Common myeloid progenitor, CD34-positive (primary cell): ENCODE measurements at regions not wholly inside any gene's neighbourhood (a gene's known extent, or its start where the extent isn't known, plus 50 kb on each side); places are given as distances from the start of the nearest gene placed in this dataset.

ENCODE experiments used
- CTCF ChIA-PET: fragments of 350-600 bp; sonication (Branson Sonifier 250); formaldehyde crosslinking; loops from one replicate; lab custom pipeline; 2021; ENCODE audit warnings: antibody characterized with exemption; lab: Charles Lee
- POLR2A ChIA-PET: fragments of 350-600 bp; sonication (Branson Sonifier 250); formaldehyde crosslinking; loops from one replicate; lab custom pipeline; 2021; ENCODE audit warnings: antibody characterized with exemption; lab: Charles Lee
- DNase-seq, 3 donors: peaks; one replicate each; pipeline versions ENCODE4 v3.0.0 to v3.0.0-alpha.2; 2013
- H3K27ac ChIP-seq, 2 experiments: 1 replicate in 1 of 2; 2 replicates in 1 of 2; pipeline ENCODE4 v1.7.0; 2013; ENCODE audit warnings: inconsistent platforms in 2 of 2, low read length in 2 of 2, mild to moderate bottlenecking in 2 of 2, low read depth in 1 of 2, moderate library complexity in 1 of 2; ENCODE audit not compliant: severe bottlenecking in 2 of 2, insufficient read depth in 1 of 2, poor library complexity in 1 of 2
- H3K27me3 ChIP-seq, 5 experiments: replicated peaks in 2 of 5; 1 replicate in 3 of 5; 2 replicates in 2 of 5; pipeline versions ENCODE4 v1.6.1 to v1.7.0; 2013; ENCODE audit warnings: low read length in 4 of 5, mild to moderate bottlenecking in 2 of 5, moderate library complexity in 2 of 5, inconsistent platforms in 1 of 5; ENCODE audit not compliant: insufficient read depth in 5 of 5, control insufficient read depth in 4 of 5
- H3K36me3 ChIP-seq, 4 experiments: 1 replicate in 2 of 4; 2 replicates in 2 of 4; pipeline versions ENCODE4 v1.6.1 to v1.7.0; 2013; ENCODE audit warnings: low read length in 3 of 4, control low read depth in 1 of 4, mild to moderate bottlenecking in 1 of 4; ENCODE audit not compliant: control insufficient read depth in 4 of 4, insufficient read depth in 4 of 4
- H3K4me1 ChIP-seq, 4 experiments: 1 replicate in 3 of 4; 2 replicates in 1 of 4; pipeline versions ENCODE4 v1.6.1 to v1.7.1; 2013; ENCODE audit warnings: low read length in 3 of 4, mild to moderate bottlenecking in 3 of 4, control low read depth in 1 of 4, inconsistent platforms in 1 of 4, moderate library complexity in 1 of 4; ENCODE audit not compliant: control insufficient read depth in 4 of 4, insufficient read depth in 4 of 4; ENCODE audit errors: control extremely low read depth in 1 of 4
- H3K4me3 ChIP-seq, 7 experiments: 1 replicate in 4 of 7; 2 replicates in 3 of 7; pipeline versions ENCODE4 v1.5.1 to v1.7.0; 2013; ENCODE audit warnings: mild to moderate bottlenecking in 7 of 7, low read length in 6 of 7, moderate library complexity in 6 of 7, inconsistent platforms in 2 of 7, low read depth in 2 of 7, control low read depth in 1 of 7; ENCODE audit not compliant: insufficient read depth in 4 of 7, control insufficient read depth in 1 of 7; ENCODE audit errors: extremely low read depth in 1 of 7
- H3K9me3 ChIP-seq, 5 experiments: 1 replicate in 4 of 5; 2 replicates in 1 of 5; pipeline versions ENCODE4 v1.6.1 to v1.7.1; 2013; ENCODE audit warnings: low read length in 4 of 5, mild to moderate bottlenecking in 2 of 5, inconsistent platforms in 1 of 5, low read depth in 1 of 5, moderate library complexity in 1 of 5; ENCODE audit not compliant: control insufficient read depth in 4 of 5, insufficient read depth in 2 of 5; ENCODE audit errors: control extremely low read depth in 1 of 5
- WGBS: methylation state at CpG from one replicate; pipeline ENCODE4 v1.1.5; 2013; ENCODE audit not compliant: insufficient coverage; 5-methylcytosine and 5-hydroxymethylcytosine counted together

DNA sequence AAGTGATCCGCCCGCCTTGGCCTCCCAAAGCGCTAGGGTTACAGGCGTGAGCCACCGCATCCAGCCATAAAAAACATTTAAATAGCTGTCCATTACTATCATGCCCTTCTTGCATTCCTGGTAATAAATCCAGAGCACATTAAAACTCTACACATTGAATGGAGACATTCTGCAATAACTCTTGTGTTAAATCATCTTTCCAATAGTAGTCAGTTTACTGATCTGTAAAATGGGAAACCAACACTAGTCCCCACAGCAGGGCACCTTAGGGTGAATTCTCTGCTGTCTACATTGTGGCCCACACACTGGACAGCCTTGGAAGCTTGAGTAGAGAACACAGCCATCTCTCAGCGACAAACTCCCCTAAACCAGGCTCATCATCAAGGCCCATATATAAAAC lies 85.5 kb upstream of the NUDT4 start:
- Histone ChIP-seq H3K4me3 (no peak overlapping the region), H3K27ac (no peak overlapping the region), H3K36me3 (no peaks in the 10 kb centered on the region), H3K9me3 (no peaks in the 10 kb centered on the region), H3K27me3 (no peaks in the 10 kb centered on the region), H3K4me1 (no peaks in the 10 kb centered on the region)
- POLR2A ChIA-PET: no interaction called here
- CTCF ChIA-PET: no interaction called here
- 100% methylated on average over 2 of the region's 6 CpGs for WGBS
- DNase-seq: no peak

DNA sequence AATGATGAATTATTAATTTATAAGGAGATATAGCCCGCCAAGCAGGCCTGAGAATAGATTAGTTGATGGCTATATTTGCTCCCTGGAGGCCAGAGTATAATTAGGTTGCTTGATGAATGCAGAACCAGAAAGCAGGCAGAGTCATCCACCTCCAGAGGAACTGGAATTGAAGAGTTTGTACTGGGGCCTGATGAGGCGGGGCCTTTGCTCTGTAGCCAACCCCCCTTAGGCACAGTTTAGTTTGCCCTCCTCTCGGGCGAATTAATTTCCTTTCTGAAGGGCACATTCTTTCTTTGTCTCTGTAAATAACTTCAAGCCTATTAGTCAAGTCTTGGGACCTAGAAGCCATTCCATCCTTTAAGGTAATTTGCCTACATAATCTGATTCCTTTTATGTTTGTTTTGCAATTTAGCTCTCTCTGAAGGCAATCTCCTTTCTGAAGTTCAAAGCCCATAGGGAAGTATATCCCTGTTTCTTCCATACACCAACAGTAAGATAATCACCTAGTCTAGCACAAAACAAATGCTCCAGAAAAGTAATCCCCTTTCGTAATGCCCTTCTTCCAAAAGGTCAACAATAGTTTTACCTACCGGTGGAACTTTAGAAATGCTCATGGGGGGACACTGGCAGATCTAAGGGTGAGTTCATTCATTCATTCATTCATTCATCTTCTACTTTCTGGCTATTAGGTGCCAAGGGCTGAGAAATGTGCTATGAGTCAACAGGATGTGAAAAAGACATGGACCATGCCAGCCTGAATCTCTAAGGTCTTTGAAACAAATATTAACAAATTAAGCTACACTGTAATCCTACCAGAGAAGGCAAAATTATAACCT lies 84.8 kb upstream of the NUDT4 start:
- no peak for DNase-seq
- Histone ChIP-seq H3K36me3 (no peaks in the 10 kb centered on the region), H3K27me3 (no peaks in the 10 kb centered on the region), H3K9me3 (no peaks in the 10 kb centered on the region), H3K27ac (no peak overlapping the region), H3K4me3 (no peak overlapping the region), H3K4me1 (no peaks in the 10 kb centered on the region)
- POLR2A ChIA-PET: no interaction called here
- 78% methylated on average over 5 of the region's 6 CpGs for WGBS
- CTCF ChIA-PET: no interaction called here

DNA sequence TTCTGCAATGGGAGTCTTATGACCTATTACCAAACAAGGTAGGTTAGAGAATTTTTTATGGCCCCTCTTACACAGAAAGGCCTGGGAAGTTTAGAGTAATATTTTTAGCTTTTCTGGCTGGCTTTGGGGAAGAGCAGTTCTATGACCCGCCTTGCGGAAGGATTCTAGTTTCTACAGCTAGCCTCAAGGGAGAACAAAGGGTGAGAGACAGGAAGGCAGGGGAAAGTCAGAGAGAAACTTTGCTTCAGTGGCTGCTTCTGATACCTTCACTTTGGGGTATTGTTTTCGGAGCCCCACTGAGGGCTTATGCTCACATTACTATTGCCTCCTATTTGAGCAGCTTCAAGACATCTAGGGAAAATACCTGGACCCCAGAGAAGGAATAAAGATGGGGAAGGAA lies 80.7 kb upstream of the NUDT4 start:
- CTCF ChIA-PET: interaction anchor here (1.2 kb wide), 2 partner anchors 9 to 13 kb away, joined by 3 read pairs; no protein-coding TSS in a partner anchor
- H3K4me3 ChIP-seq: no peak overlapping the region
- H3K4me1 ChIP-seq: no peaks in the 10 kb centered on the region
- no peak overlapping the region for H3K27ac ChIP-seq
- DNase-seq: no peak
- no peaks in the 10 kb centered on the region for H3K27me3 ChIP-seq
- no peaks in the 10 kb centered on the region for H3K9me3 ChIP-seq
- no CpG with 5 or more reads among the region's 3 CpGs for WGBS
- POLR2A ChIA-PET: no interaction called here
- no peaks in the 10 kb centered on the region for H3K36me3 ChIP-seq

DNA sequence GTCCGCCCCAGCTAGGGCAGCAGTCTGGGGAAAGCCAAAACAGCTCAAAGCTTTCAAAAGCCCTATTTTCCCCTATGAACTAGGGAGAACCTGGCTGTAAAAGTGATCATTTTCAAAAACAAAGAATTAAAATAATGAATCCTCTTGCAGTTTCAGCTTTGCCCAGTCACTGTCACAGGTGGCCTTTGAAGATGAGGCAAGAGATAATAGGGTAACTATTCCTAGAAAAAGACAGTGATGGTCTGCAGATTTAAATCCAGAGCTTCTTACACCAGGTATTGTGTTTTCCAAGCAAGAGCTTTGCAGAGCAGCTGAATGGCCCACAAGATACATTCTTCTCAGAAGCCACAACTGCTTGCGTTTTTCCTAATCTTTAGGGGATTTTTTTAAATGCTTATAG lies 80.2 kb upstream of the NUDT4 start:
- Histone ChIP-seq H3K9me3 (no peaks in the 10 kb centered on the region), H3K36me3 (no peaks in the 10 kb centered on the region), H3K4me3 (no peak overlapping the region), H3K4me1 (no peaks in the 10 kb centered on the region), H3K27ac (no peak overlapping the region), H3K27me3 (no peaks in the 10 kb centered on the region)
- WGBS: 100% methylated on average over 1 of the region's 2 CpGs
- ChIA-PET CTCF (interaction anchor here (1.2 kb wide), 1 partner anchor 9 kb away, joined by 3 read pairs; no protein-coding TSS in a partner anchor), POLR2A (no interaction called here)
- no peak for DNase-seq

DNA sequence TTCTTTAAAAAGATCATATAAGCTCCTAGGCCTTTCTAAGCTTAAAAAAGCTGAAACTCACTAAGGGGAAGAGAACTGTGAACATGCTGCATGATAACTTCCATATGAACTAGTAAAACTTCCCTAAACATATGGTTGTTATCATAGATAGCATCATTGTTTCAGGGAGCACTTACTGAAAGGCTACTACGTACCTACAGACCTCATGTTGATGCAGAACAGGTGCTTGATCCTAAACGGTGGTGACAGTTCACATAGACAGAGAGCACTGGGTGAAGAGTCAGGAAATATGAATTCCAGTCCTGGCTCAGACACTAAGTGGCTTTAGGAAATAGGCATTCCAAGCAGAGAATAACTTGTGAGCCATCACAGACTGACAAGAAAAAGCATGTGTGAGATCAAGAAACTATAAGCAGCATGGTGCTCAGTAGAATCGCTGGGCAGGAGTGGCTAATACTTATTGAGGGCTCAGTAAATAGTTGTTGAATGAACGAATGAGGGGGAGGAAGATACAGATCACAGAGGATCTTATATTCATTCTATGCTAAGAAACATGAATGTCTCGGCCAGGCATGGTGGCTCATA lies 78.4 kb upstream of the NUDT4 start:
- no peak overlapping the region for H3K4me3 ChIP-seq
- no peak for DNase-seq
- no peak overlapping the region for H3K27ac ChIP-seq
- H3K9me3 ChIP-seq: no peaks in the 10 kb centered on the region
- no peaks in the 10 kb centered on the region for H3K36me3 ChIP-seq
- 88% methylated on average over 4 of the region's 5 CpGs for WGBS
- no peaks in the 10 kb centered on the region for H3K4me1 ChIP-seq
- POLR2A ChIA-PET: no interaction called here
- no peaks in the 10 kb centered on the region for H3K27me3 ChIP-seq
- CTCF ChIA-PET: no interaction called here

DNA sequence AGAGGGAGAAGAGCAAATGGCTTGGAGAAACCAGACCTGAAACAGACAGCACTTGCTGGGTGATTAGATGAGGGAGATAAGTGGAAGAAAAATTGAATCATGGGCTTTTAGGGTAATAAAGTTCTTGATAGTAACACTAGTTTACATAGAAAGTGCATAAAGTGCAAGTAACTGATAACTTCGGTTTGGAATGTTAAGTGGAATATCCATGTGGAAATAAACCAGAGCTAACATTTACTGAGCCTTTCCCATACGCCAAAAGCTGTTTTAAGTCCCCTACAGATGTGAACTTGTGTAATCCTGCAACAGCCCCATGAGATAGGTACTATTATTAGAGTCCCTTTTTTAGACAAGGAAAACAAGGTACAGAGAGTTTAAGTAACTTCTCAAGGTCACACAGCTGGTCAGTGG lies 77.1 kb upstream of the NUDT4 start:
- WGBS: 92% methylated on average over 2 of the region's 2 CpGs
- POLR2A ChIA-PET: interaction anchor here (0.7 kb wide), 1 partner anchor 1019 kb away, joined by 3 read pairs; no protein-coding TSS in a partner anchor

More for the DNA sequence above, 77.1 kb upstream of the NUDT4 start:
- CTCF ChIA-PET: no interaction called here
- Histone ChIP-seq H3K27me3 (no peaks in the 10 kb centered on the region), H3K36me3 (no peaks in the 10 kb centered on the region), H3K9me3 (peaks cover 0 to 2% (median 0%) of the 10 kb centered on the region in 5 experiments), H3K4me1 (no peaks in the 10 kb centered on the region), H3K27ac (no peak overlapping the region), H3K4me3 (no peak overlapping the region)
- DNase-seq: no peak
